22Rv1 (cell line): ENCODE measurements at regions not wholly inside any gene's neighbourhood (a gene's known extent, or its start where the extent isn't known, plus 50 kb on each side); places are given as distances from the start of the nearest gene placed in this dataset.

Experiments
- H3K27ac ChIP-seq: fragments of 450-650 bp; 2 replicates; pipeline ENCODE4 v1.5.1; 2017
- CTCF ChIP-seq: fragments of 450-650 bp; IDR thresholded peaks from 2 replicates; pipeline ENCODE4 v1.5.1; 2017; ENCODE audit warnings: mild to moderate bottlenecking
- ZFX ChIP-seq: fragments of 450-650 bp; IDR thresholded peaks from 2 replicates; pipeline ENCODE4 v1.6.1; 2017; ENCODE audit warnings: antibody characterized with exemption, borderline replicate concordance

DNA sequence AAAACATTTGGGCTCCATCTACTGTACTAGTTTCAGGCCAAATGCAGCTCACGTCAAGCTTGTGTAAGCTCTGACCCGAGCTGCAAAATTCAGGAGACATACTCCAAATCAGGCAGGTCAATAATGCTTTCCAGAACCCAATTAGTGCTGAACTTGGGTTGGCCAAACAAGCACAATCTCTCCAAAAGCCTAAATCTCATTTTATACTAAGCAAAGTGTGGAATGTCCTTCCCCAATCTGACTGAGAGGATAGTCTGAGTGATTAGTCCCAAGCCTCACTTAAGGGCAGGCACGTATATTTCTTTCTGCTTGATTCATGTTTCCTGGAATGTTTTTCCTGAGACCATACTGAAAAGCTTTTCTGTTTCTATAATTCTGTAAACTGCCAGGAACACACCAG lies 79.9 kb downstream of the NKX6-1 start:
- no peak overlapping the region for H3K27ac ChIP-seq
- TF ChIP-seq CTCF (no peak), ZFX (no peak)

- H3K27ac ChIP-seq, result no peak overlapping the region
- TF ChIP-seq CTCF (no peak), ZFX (no peak)
Observed at GRCh38 chr4:84417997-84418709, 80.9 kb downstream of the NKX6-1 start.

DNA sequence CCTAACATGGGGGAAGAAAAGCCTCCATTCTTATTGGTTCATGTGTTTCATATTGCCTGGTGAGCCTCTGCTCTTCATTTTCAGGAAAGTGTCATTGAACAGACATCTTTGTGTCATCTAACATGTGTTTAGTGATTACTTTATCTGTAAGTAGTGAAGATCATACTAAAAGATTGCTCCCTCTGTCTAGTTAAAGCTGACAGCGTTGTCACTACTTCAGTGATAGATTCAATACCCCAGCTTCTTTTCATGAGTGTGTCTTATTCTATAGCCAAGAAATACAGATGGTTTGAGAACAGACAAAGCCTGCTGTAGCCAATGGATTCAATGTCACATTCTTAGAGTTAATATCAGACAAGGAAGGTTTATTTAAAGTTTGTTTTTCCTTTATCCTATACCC lies 85.1 kb downstream of the NKX6-1 start:
- no peak overlapping the region for H3K27ac ChIP-seq
- TF ChIP-seq CTCF (no peak), ZFX (no peak)

DNA sequence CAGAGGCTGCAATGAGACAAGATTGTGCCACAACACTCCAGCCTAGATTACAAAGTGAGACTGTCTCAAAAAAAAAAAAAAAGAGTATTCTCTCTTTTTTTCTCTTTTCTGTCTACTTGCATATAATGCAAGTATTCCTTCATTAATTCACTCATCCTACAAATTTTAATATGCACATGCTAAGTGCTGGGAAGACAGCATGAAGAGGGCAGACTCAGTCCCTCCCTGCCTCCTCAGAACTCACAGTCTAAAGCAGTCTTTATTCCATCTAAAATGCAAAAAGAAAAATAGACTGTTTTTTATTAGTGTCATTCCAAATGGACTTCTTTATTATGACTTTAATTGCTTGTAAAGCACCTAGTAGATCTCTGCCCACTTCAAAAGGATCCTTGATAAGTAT lies 85.6 kb downstream of the NKX6-1 start:
- H3K27ac ChIP-seq, result no peak overlapping the region
- no peak for TF ChIP-seq CTCF
- no peak for TF ChIP-seq ZFX

- TF ChIP-seq ZFX (no peak), CTCF (no peak)
- no peak overlapping the region for H3K27ac ChIP-seq
Observed at GRCh38 chr4:84412062-84412461, 87.0 kb downstream of the NKX6-1 start.

GRCh38 chr4:84407554-84408407 lies 91.3 kb downstream of the NKX6-1 start:
- no peak overlapping the region for H3K27ac ChIP-seq
- no peak for TF ChIP-seq CTCF
- TF ChIP-seq ZFX, result no peak

DNA sequence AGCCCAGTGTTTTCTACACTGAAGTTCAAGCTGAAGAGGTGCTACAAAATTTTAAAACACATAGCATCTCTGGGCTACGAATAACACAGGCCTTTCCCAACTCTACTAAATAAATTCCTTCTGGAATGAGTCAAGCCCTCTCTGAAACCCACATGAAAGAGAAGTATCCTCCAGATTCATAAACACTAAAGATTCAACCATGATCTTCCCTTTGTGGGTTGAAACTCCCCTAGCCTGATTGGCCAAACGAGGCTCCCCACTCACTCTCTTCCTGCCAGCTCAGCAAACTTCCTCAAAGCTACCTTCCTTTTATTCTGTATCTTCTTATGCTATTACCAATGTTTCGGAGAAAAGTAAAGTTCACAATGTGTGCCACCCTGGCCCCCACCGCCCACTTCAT lies 95.4 kb downstream of the NKX6-1 start:
- no peak overlapping the region for H3K27ac ChIP-seq
- TF ChIP-seq ZFX (no peak), CTCF (no peak)
